ENCODE measurements at regions not wholly inside any gene's neighbourhood (a gene's known extent, or its start where the extent isn't known, plus 50 kb on each side); places are given as distances from the start of the nearest gene placed in this dataset.

- TF ChIP-seq CCDC6 (CRISPR knock-in tag; IDR thresholded peaks at IDR 0.05) (no peak), RARA (CRISPR knock-in tag; IDR thresholded peaks at IDR 0.05) (no peak), ZBTB37 (CRISPR knock-in tag; IDR thresholded peaks at IDR 0.05) (no peak), KLF16 (CRISPR knock-in tag; IDR thresholded peaks at IDR 0.05) (no peak), ZSCAN12 (CRISPR knock-in tag; IDR thresholded peaks at IDR 0.05) (no peak), AFF4 (CRISPR knock-in tag; IDR thresholded peaks at IDR 0.05) (no peak), ZBTB3 (CRISPR knock-in tag; IDR thresholded peaks at IDR 0.05; ENCODE audit: borderline replicate concordance, low read depth) (no peak), ZFP41 (CRISPR knock-in tag; IDR thresholded peaks at IDR 0.05; ENCODE audit: borderline replicate concordance) (no peak), ZNF335 (CRISPR knock-in tag; IDR thresholded peaks at IDR 0.05) (no peak), ZNF800 (CRISPR knock-in tag; IDR thresholded peaks at IDR 0.05) (0 out of 2 replicates have a peak, but pooled peaks have one; percentile 63), ZFP1 (CRISPR knock-in tag; IDR thresholded peaks at IDR 0.05) (no peak), AGO2 (optimal IDR thresholded peaks at IDR 0.05; ENCODE audit: low read depth, low read length) (no peak), ZNF510 (CRISPR knock-in tag; IDR thresholded peaks at IDR 0.05; ENCODE audit: low read depth) (no peak), SRY (CRISPR knock-in tag; IDR thresholded peaks at IDR 0.05) (0 out of 2 replicates have a peak, but pooled peaks have one; percentile 21), ZFP36 (IDR thresholded peaks at IDR 0.05; ENCODE audit: borderline replicate concordance, low read depth, low read length, partially characterized antibody) (no peak), ZNF292 (CRISPR knock-in tag; IDR thresholded peaks at IDR 0.05; ENCODE audit: borderline replicate concordance, low read depth) (no peak; the same call in 1 of the 2 replicates), KMT2B (CRISPR knock-in tag; IDR thresholded peaks at IDR 0.05) (no peak), ZNF569 (CRISPR knock-in tag; IDR thresholded peaks at IDR 0.05; ENCODE audit: borderline replicate concordance) (no peak), ZNF337 (CRISPR knock-in tag; IDR thresholded peaks at IDR 0.05; ENCODE audit: borderline replicate concordance, low read depth) (no peak), REXO4 (CRISPR knock-in tag; IDR thresholded peaks at IDR 0.05; ENCODE audit: borderline replicate concordance) (no peak), ZNF674 (CRISPR knock-in tag; IDR thresholded peaks at IDR 0.05; ENCODE audit: low read depth) (no peak), ZNF205 (CRISPR knock-in tag; IDR thresholded peaks at IDR 0.05) (no peak), NFKB2 (CRISPR knock-in tag; IDR thresholded peaks at IDR 0.05; ENCODE audit: borderline replicate concordance) (peak; percentile 31; the same call in 1 of the 2 replicates), ZNF619 (CRISPR knock-in tag; IDR thresholded peaks at IDR 0.05) (no peak)
Observed at GRCh38 chr16:85399583-85400284, 213.4 kb upstream of the GSE1 start (continued).
